ENCODE measurements at regions not wholly inside any gene's neighbourhood (a gene's known extent, or its start where the extent isn't known, plus 50 kb on each side); places are given as distances from the start of the nearest gene placed in this dataset.

GRCh38 chr5:138647794-138648410, 72.7 kb upstream of the HSPA9 start:
- DNase-seq (ENCODE audit: low read depth), result no peak
- TF ChIP-seq CTCF (IDR thresholded peaks at IDR 0.05; ENCODE audit: low read depth, low read length) (no peak), MYC (IDR thresholded peaks at IDR 0.05; ENCODE audit: low read depth, low read length) (no peak), MAX (IDR thresholded peaks at IDR 0.05; ENCODE audit: low read depth, low read length) (no peak), POLR2A (IDR thresholded peaks at IDR 0.05; ENCODE audit: extremely low read depth, insufficient read length) (no peak)
- no peak overlapping the region for H3K4me3 ChIP-seq (ENCODE audit: low read depth, low read length)

DNA sequence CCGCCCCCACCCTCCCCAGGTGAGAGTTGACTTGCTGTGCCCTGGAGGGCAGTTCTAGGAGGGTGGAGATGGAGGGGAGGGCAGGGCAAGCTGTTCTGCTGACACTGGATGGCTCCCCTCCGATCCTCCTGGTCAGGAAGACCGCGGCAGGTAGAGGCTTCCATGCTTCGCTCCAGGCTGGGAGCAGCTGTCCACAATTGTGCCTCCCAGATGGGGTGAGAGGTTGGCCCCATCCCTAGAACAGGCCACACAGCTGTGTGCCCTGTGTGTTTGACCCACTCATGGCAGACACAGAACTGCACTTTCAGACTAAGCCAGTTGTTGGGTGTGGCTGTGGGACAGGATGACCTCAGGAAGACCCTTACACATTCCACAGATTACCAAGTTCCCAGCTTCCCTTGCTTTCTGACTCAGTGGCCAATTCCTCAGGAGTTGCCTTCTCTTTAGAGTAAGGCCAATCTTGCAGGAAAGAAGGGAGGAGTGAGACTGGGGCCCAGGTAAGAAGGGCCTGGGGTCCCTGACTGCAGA, 72.1 kb upstream of the HSPA9 start:
- no peak overlapping the region for H3K4me3 ChIP-seq (ENCODE audit: low read depth, low read length)
- no peak for DNase-seq (ENCODE audit: low read depth)
- TF ChIP-seq CTCF (IDR thresholded peaks at IDR 0.05; ENCODE audit: low read depth, low read length), result no peak
- no peak for TF ChIP-seq MYC (IDR thresholded peaks at IDR 0.05; ENCODE audit: low read depth, low read length)
- TF ChIP-seq MAX (IDR thresholded peaks at IDR 0.05; ENCODE audit: low read depth, low read length), result no peak
- no peak for TF ChIP-seq POLR2A (IDR thresholded peaks at IDR 0.05; ENCODE audit: extremely low read depth, insufficient read length)

DNA sequence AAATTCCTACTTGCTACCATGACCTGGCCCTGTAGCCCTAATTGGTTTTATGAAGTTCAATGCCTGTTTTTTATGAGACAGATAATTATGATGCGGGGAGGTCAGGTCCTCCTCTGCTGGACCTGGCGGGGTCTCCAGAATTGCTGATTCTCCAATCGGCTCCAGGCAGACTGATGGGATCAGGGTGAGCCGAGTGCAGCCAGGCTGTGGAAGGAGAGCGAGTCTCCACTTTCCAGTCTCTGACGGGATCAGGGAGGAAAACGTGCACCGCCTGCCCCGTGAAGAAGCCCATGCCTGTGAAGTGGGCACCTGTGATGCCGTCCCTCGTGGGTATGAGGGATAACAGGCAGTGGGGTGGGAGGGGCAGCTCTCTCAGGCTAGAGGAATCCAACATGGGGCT, 71.5 kb upstream of the HSPA9 start:
- H3K4me3 ChIP-seq (ENCODE audit: low read depth, low read length), result no peak overlapping the region
- DNase-seq (ENCODE audit: low read depth), result no peak
- TF ChIP-seq MAX (IDR thresholded peaks at IDR 0.05; ENCODE audit: low read depth, low read length), result no peak
- no peak for TF ChIP-seq CTCF (IDR thresholded peaks at IDR 0.05; ENCODE audit: low read depth, low read length)
- no peak for TF ChIP-seq POLR2A (IDR thresholded peaks at IDR 0.05; ENCODE audit: extremely low read depth, insufficient read length)

DNA sequence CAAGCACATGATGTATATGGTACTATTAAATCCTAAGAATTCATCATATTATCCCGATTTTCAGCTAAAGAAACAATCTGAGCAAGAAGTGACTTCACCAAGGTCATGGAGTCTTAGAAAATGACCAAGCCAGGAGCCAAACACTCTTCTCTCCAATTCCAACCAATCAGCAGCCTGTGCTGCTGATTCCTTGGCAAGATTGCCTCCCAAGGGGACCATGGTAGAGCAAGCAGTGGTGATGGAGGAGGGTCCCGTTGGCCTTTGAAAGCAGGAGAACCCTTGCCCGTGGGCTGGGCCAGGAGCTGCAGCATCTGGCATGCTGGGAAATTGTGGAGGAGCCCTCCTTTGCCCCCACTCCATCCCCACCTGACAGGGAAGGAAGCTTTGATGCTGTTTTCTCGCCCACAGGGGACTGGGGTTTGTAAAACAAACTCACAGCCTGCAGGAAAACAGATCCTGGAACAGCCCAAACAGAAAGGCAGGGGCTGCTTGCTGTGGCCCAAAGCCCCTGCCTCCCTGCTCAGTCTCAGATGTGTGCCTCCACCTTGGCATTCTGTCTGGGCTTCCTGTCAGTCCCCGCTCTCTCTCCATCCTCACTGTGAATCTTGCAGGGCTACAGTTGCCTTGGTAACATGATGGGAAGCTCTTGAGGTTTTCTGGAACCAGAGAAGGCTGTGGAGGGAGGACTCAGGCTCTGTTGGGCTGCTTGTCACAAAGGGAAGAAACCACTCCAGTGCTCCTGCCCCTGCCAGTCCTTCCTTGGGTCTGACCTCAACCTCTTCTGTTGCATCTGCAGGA, 70.8 kb upstream of the HSPA9 start:
- DNase-seq (ENCODE audit: low read depth), result no peak

More for the DNA sequence above, 70.8 kb upstream of the HSPA9 start:
- no peak for TF ChIP-seq MYC (IDR thresholded peaks at IDR 0.05; ENCODE audit: low read depth, low read length)
- no peak for TF ChIP-seq CTCF (IDR thresholded peaks at IDR 0.05; ENCODE audit: low read depth, low read length)
- no peak for TF ChIP-seq MAX (IDR thresholded peaks at IDR 0.05; ENCODE audit: low read depth, low read length)
- no peak for TF ChIP-seq POLR2A (IDR thresholded peaks at IDR 0.05; ENCODE audit: extremely low read depth, insufficient read length)
- no peak overlapping the region for H3K4me3 ChIP-seq (ENCODE audit: low read depth, low read length)

All from NB4 (cell line).